ENCODE measurements at regions not wholly inside any gene's neighbourhood (a gene's known extent, or its start where the extent isn't known, plus 50 kb on each side); places are given as distances from the start of the nearest gene placed in this dataset.

- peaks cover 16% of the 10 kb centered on the region for H3K27me3 Mint-ChIP-seq
- no peaks in the 10 kb centered on the region for H3K36me3 Mint-ChIP-seq
- Histone ChIP-seq H3K4me1 (ENCODE audit: control insufficient read depth, insufficient read depth, low read length, poor library complexity, severe bottlenecking) (no peaks in the 10 kb centered on the region), H3K4me3 (ENCODE audit: low read depth, low read length) (no peak overlapping the region), H3K27me3 (ENCODE audit: control insufficient read depth, insufficient read depth, low read length) (no peaks in the 10 kb centered on the region), H3K27ac (ENCODE audit: insufficient read depth, low read length, poor library complexity, severe bottlenecking) (no peak overlapping the region), H3K9me3 (ENCODE audit: control insufficient read depth in 2 of 2, low read length in 2 of 2) (no peaks in the 10 kb centered on the region), H3K36me3 (ENCODE audit: control insufficient read depth, insufficient read depth, low read length) (no peaks in the 10 kb centered on the region)
- no peak overlapping the region for H3K4me3 Mint-ChIP-seq
- no peak for DNase-seq
- H3K4me1 Mint-ChIP-seq: peaks cover 0 to 3% (median 0%) of the 10 kb centered on the region in 4 donors
- H3K27ac Mint-ChIP-seq: no peak overlapping the region
- peaks cover 0 to 3% (median 1%) of the 10 kb centered on the region in 7 donors for H3K9me3 Mint-ChIP-seq
- no peak for ATAC-seq (ENCODE audit: low read depth in 2 of 2)
These were observed 92.8 kb upstream of the FOXC1 start for GRCh38 chr6:1516742-1517520.

GRCh38 chr6:1518855-1519254, 90.9 kb upstream of the FOXC1 start:
- peaks cover 26% of the 10 kb centered on the region for H3K27me3 Mint-ChIP-seq
- Histone ChIP-seq H3K27ac (ENCODE audit: insufficient read depth, low read length, poor library complexity, severe bottlenecking) (no peak overlapping the region), H3K9me3 (ENCODE audit: control insufficient read depth in 2 of 2, low read length in 2 of 2) (no peaks in the 10 kb centered on the region), H3K4me3 (ENCODE audit: low read depth, low read length) (no peak overlapping the region), H3K27me3 (ENCODE audit: control insufficient read depth, insufficient read depth, low read length) (no peaks in the 10 kb centered on the region), H3K4me1 (ENCODE audit: control insufficient read depth, insufficient read depth, low read length, poor library complexity, severe bottlenecking) (peaks cover 3% of the 10 kb centered on the region), H3K36me3 (ENCODE audit: control insufficient read depth, insufficient read depth, low read length) (no peaks in the 10 kb centered on the region)
- no peaks in the 10 kb centered on the region for H3K36me3 Mint-ChIP-seq
- H3K9me3 Mint-ChIP-seq: peaks cover 0 to 3% (median 0%) of the 10 kb centered on the region in 7 donors
- H3K27ac Mint-ChIP-seq: no peak overlapping the region
- peaks cover 0 to 5% (median 4%) of the 10 kb centered on the region in 4 donors for H3K4me1 Mint-ChIP-seq
- no peak overlapping the region for H3K4me3 Mint-ChIP-seq
- ATAC-seq (ENCODE audit: low read depth in 2 of 2): no peak
- no peak for DNase-seq

GRCh38 chr6:1519597-1519996, 90.1 kb upstream of the FOXC1 start:
- Histone ChIP-seq H3K36me3 (ENCODE audit: control insufficient read depth, insufficient read depth, low read length) (no peaks in the 10 kb centered on the region), H3K4me1 (ENCODE audit: control insufficient read depth, insufficient read depth, low read length, poor library complexity, severe bottlenecking) (peaks cover 10% of the 10 kb centered on the region), H3K9me3 (ENCODE audit: control insufficient read depth in 2 of 2, low read length in 2 of 2) (no peaks in the 10 kb centered on the region), H3K4me3 (ENCODE audit: low read depth, low read length) (no peak overlapping the region), H3K27ac (ENCODE audit: insufficient read depth, low read length, poor library complexity, severe bottlenecking) (no peak overlapping the region), H3K27me3 (ENCODE audit: control insufficient read depth, insufficient read depth, low read length) (no peaks in the 10 kb centered on the region)
- Mint-ChIP-seq H3K4me3 (no peak overlapping the region), H3K27ac (no peak overlapping the region), H3K27me3 (peaks cover 24% of the 10 kb centered on the region), H3K4me1 (peaks cover 5 to 11% (median 8%) of the 10 kb centered on the region in 4 donors), H3K9me3 (peaks cover 0 to 3% (median 0%) of the 10 kb centered on the region in 7 donors), H3K36me3 (no peaks in the 10 kb centered on the region)
- ATAC-seq (ENCODE audit: low read depth in 2 of 2) (no peak), DNase-seq (no peak)

- no peak overlapping the region for H3K27ac ChIP-seq (ENCODE audit: insufficient read depth, low read length, poor library complexity, severe bottlenecking)
- Mint-ChIP-seq H3K27me3 (peaks cover 18% of the 10 kb centered on the region), H3K9me3 (peaks cover 0 to 3% (median 0%) of the 10 kb centered on the region in 7 donors), H3K4me1 (peaks cover 15 to 43% (median 28%) of the 10 kb centered on the region in 4 donors), H3K27ac (no peak overlapping the region), H3K4me3 (peak overlapping the region in 1 of 4 donors; percentile 33), H3K36me3 (no peaks in the 10 kb centered on the region)
- H3K4me3 ChIP-seq (ENCODE audit: low read depth, low read length): no peak overlapping the region
- no peaks in the 10 kb centered on the region for H3K36me3 ChIP-seq (ENCODE audit: control insufficient read depth, insufficient read depth, low read length)
- peaks cover 37% of the 10 kb centered on the region for H3K4me1 ChIP-seq (ENCODE audit: control insufficient read depth, insufficient read depth, low read length, poor library complexity, severe bottlenecking)
- no peaks in the 10 kb centered on the region for H3K9me3 ChIP-seq (ENCODE audit: control insufficient read depth in 2 of 2, low read length in 2 of 2)
- no peak for ATAC-seq (ENCODE audit: low read depth in 2 of 2)
- H3K27me3 ChIP-seq (ENCODE audit: control insufficient read depth, insufficient read depth, low read length): no peaks in the 10 kb centered on the region
- DNase-seq: no peak
These were observed 86.9 kb upstream of the FOXC1 start for GRCh38 chr6:1522779-1523178.

- peak; percentile 68 to 70 for ATAC-seq (ENCODE audit: low read depth in 2 of 2)
These were observed 85.7 kb upstream of the FOXC1 start for GRCh38 chr6:1524040-1524480.

GRCh38 chr6:1525364-1526038, 84.2 kb upstream of the FOXC1 start:
- peaks cover 26 to 70% (median 51%) of the 10 kb centered on the region in 4 donors for H3K4me1 Mint-ChIP-seq
- H3K27me3 Mint-ChIP-seq: peaks cover 15% of the 10 kb centered on the region
- H3K4me1 ChIP-seq (ENCODE audit: control insufficient read depth, insufficient read depth, low read length, poor library complexity, severe bottlenecking): peaks cover 60% of the 10 kb centered on the region
- no peaks in the 10 kb centered on the region for H3K27me3 ChIP-seq (ENCODE audit: control insufficient read depth, insufficient read depth, low read length)
- no peak overlapping the region for H3K27ac ChIP-seq (ENCODE audit: insufficient read depth, low read length, poor library complexity, severe bottlenecking)
- H3K4me3 Mint-ChIP-seq: peak overlapping the region in 2 of 4 donors; percentile 13 to 38
- H3K9me3 ChIP-seq (ENCODE audit: control insufficient read depth in 2 of 2, low read length in 2 of 2): no peaks in the 10 kb centered on the region
- H3K4me3 ChIP-seq (ENCODE audit: low read depth, low read length): no peak overlapping the region
- DNase-seq (no peak), ATAC-seq (ENCODE audit: low read depth in 2 of 2) (no peak)
- H3K36me3 Mint-ChIP-seq: no peaks in the 10 kb centered on the region
- peak overlapping the region in 1 of 3 donors; percentile 31 for H3K27ac Mint-ChIP-seq
- peaks cover 0 to 6% (median 0%) of the 10 kb centered on the region in 7 donors for H3K9me3 Mint-ChIP-seq
- H3K36me3 ChIP-seq (ENCODE audit: control insufficient read depth, insufficient read depth, low read length): no peaks in the 10 kb centered on the region

More at GRCh38 chr6:1524040-1524480, 85.7 kb upstream of the FOXC1 start:
- peaks cover 0 to 3% (median 0%) of the 10 kb centered on the region in 7 donors for H3K9me3 Mint-ChIP-seq
- Histone ChIP-seq H3K27me3 (ENCODE audit: control insufficient read depth, insufficient read depth, low read length) (no peaks in the 10 kb centered on the region), H3K4me3 (ENCODE audit: low read depth, low read length) (peak overlapping the region; percentile 40), H3K36me3 (ENCODE audit: control insufficient read depth, insufficient read depth, low read length) (no peaks in the 10 kb centered on the region), H3K27ac (ENCODE audit: insufficient read depth, low read length, poor library complexity, severe bottlenecking) (peak overlapping the region; percentile 62), H3K4me1 (ENCODE audit: control insufficient read depth, insufficient read depth, low read length, poor library complexity, severe bottlenecking) (peaks cover 46% of the 10 kb centered on the region), H3K9me3 (ENCODE audit: control insufficient read depth in 2 of 2, low read length in 2 of 2) (no peaks in the 10 kb centered on the region)
- peak overlapping the region; percentile 18 to 91 (median 83) for H3K27ac Mint-ChIP-seq
- peak overlapping the region; percentile 75 to 89 (median 82) for H3K4me3 Mint-ChIP-seq
- H3K27me3 Mint-ChIP-seq: peaks cover 15% of the 10 kb centered on the region
- peak; percentile 60 to 85 (median 68) for DNase-seq
- H3K4me1 Mint-ChIP-seq: peaks cover 18 to 56% (median 38%) of the 10 kb centered on the region in 4 donors
- H3K36me3 Mint-ChIP-seq: no peaks in the 10 kb centered on the region

- ATAC-seq (ENCODE audit: low read depth in 2 of 2) (no peak), DNase-seq (peak in 1 of 3 donors; percentile 33)
- Histone ChIP-seq H3K27ac (ENCODE audit: insufficient read depth, low read length, poor library complexity, severe bottlenecking) (no peak overlapping the region), H3K4me1 (ENCODE audit: control insufficient read depth, insufficient read depth, low read length, poor library complexity, severe bottlenecking) (peaks cover 64% of the 10 kb centered on the region), H3K9me3 (ENCODE audit: control insufficient read depth in 2 of 2, low read length in 2 of 2) (no peaks in the 10 kb centered on the region), H3K27me3 (ENCODE audit: control insufficient read depth, insufficient read depth, low read length) (no peaks in the 10 kb centered on the region), H3K4me3 (ENCODE audit: low read depth, low read length) (peak overlapping the region; percentile 41), H3K36me3 (ENCODE audit: control insufficient read depth, insufficient read depth, low read length) (no peaks in the 10 kb centered on the region)
- Mint-ChIP-seq H3K36me3 (no peaks in the 10 kb centered on the region), H3K27me3 (peaks cover 14% of the 10 kb centered on the region), H3K9me3 (peaks cover 0 to 6% (median 0%) of the 10 kb centered on the region in 7 donors), H3K4me3 (peak overlapping the region; percentile 0 to 80 (median 63)), H3K27ac (peak overlapping the region; percentile 78 to 92 (median 79)), H3K4me1 (peaks cover 29 to 80% (median 55%) of the 10 kb centered on the region in 4 donors)
These were observed 83.2 kb upstream of the FOXC1 start for GRCh38 chr6:1526398-1527072.

Data from CD4-positive, CD25-positive, alpha-beta regulatory T cell (primary cell).